Epidermal melanocyte (primary cell): ENCODE measurements at regions not wholly inside any gene's neighbourhood (a gene's known extent, or its start where the extent isn't known, plus 50 kb on each side); places are given as distances from the start of the nearest gene placed in this dataset.
"Not testable (repeated sequence)": the region's sequence is repeated elsewhere in the genome, so short reads cannot be mapped to it uniquely, and the experiment has no call there.

Experiments
- DNase-seq: peaks from one replicate; pipeline ENCODE4 v3.0.0; 2011; ENCODE audit warnings: low spot score; ENCODE audit not compliant: insufficient read length

DNA sequence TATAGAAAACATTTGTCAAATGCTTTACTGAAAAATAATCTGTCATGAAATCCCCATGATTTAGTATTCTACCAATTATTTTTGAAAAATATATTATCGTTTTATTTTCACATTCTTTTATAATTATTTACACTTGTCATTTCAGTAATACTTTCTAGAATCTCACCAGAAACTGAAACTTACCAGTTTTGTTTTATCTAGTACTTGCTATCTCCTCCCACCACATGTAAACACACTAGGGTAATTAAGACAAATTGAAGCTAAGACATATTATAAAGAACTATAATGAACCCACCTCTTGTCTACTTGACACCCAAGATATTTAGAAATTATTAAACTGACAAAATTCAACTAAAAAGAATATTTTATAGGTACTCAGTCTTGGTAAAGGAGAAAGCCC is 51.5 kb upstream of the GRM3 start:
- no peak for DNase-seq

- no peak for DNase-seq
These were observed 69.7 kb upstream of the GRM3 start for GRCh38 chr7:86574006-86574405.

DNA sequence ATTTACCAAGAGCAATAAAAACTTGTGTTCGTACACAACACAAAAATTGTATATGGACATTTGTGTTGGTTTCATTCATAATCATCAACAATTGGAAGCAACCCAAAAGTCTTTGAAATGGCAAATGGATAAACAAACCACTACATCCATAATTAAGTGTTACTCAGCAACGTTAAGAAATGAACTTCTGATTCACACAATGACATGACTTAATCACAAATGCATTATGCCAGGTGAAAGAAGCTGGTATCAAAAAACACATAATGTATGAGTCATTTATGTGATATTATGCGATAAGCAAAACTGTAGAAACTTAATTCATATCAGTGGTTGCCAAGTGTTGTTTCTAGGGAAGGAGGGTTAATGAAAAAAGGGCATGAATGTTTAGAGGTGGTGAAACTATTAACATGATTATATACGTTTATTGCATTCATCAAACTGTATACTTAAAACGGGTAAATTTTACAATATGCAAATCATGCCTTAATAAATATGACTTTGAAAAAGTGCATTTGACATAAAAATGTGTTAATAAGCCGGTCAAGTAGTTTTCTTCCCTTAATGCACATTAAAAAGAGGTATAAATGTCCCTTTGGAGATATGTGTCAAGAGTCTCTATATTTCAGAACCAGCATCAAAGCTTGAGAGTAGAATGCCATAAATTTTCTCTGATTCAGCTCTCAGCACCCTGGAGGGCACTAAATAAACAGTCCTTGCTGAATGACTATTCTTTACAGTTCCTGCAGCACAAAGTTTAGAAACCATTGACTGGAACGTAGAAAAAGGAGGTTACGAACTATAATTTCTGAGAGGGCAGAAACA is 84.8 kb upstream of the GRM3 start:
- DNase-seq, result no peak

DNA sequence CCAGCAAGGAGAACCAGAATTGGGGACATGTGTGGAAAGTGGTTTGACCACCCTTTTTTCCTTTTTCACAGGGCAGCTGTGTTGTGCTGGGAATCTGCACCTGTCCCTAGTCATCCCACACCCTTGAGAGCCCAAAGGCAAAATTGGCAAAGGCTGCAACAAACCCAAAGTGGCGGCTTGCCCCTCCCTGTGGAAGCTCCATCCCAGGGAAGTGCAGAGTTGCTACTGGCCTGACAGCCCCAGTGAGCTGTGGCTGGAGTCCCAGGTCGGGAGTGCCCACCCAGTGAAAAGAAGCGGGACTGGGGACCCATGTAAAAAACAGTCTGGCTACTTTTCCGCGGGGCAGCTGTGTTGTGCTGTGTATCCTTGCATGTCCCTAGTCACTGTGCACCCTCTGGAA is 109.1 kb upstream of the GRM3 start:
- no peak for DNase-seq

- DNase-seq, result no peak
These were observed 139.5 kb upstream of the GRM3 start for GRCh38 chr7:86504229-86504628.

DNA sequence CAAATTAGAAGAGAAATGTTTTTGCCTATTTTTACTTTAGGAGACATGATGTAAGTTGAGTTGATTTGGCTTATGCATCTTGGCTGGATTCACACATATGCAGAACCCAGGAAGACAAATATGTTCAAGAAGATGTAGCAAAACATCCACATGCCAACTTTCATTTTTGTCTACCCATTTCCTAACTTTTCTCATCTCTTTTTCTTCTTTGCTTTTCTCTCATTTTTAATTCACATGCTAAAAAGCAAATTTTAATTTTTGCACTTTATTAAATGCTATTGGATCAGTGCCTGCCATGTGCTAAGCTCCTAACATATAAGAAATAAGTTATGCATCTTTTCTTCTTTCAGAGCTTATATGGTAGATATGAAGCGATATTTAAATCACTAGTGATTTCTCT is 143.7 kb upstream of the GRM3 start:
- DNase-seq, result no peak

DNA sequence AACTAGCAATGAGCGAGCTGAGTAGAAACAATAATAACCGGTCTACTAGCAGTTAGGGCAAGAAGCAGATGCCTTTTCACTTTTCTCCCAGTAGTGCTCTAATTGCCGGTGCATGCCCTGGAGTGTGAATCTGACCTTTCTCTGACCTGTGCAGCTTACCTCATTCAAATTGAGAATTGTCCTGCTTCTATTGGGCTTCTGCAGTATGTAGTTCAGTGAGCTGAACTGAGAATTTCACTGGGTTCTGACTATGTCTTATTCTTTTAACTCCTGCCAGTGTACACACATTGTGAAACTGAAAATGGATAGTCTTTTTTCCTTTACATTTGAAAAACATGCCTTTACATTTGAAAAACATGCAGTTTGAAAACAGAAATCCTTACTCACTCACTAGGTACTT is 157.9 kb upstream of the GRM3 start:
- DNase-seq, result no peak

DNA sequence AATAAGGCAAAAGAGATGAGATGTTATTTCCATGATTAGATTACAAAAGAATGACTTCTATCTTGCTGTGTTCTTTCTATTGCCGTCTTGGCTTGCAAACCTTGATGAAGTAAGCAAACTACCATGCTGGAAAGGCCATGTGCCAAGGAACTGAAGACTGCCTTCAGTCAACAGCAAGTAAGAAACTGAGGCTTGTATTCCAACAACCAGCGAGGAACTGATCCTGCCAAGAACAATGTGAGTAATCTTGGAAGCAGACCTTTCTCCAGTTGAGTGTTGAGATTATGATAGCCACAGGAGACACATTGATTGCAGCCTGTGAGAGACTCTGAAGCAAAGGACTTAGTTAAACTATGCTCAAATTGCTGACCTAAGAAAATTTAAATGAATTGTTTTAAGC is 164.6 kb upstream of the GRM3 start:
- DNase-seq, result no peak

DNA sequence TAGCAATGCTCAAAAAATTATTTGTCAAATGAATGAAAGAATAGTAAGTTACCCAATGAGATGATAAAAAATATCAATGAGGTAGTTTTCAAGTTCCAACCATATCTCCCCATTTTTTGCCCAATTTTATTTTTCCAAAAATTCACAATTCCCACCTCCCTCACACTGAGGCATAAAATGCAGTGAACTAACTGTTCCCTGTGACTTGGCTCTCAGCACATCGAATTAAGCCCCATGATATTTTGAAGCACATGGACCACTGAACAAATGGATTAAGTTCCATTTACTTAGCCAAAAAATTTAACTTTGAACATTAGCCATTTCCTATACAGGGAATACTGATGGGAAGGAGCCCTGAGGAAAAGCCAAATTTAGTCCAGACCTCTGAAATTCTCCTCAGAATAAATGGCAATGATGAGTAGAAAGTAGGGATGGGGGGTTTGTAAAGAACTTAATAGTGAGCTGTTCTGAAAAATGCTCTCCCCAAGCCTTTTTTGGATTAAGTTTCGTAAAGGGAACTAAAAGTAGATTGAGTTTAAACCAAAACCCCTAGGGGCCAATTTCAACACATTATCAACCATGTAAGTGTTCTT is 166.3 kb upstream of the GRM3 start:
- no peak for DNase-seq

DNA sequence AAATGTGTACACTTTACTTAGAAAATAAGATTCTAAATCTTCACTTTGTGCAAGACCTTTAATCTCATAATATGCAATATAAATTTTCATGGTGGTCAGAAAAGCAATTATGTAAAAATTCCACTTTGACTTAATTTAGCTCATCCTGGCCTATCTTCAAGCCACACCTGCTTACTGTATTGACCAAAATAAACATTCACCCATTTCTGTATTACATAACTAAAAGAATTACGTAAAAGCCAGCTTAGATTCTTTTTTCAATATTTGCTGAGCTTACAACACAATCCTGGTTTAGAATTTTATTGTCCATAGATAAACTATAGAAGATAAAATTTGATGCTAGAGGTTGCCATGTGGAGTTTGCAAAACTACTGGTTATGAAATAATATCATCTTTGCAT is 172.9 kb upstream of the GRM3 start:
- DNase-seq, result no peak

DNA sequence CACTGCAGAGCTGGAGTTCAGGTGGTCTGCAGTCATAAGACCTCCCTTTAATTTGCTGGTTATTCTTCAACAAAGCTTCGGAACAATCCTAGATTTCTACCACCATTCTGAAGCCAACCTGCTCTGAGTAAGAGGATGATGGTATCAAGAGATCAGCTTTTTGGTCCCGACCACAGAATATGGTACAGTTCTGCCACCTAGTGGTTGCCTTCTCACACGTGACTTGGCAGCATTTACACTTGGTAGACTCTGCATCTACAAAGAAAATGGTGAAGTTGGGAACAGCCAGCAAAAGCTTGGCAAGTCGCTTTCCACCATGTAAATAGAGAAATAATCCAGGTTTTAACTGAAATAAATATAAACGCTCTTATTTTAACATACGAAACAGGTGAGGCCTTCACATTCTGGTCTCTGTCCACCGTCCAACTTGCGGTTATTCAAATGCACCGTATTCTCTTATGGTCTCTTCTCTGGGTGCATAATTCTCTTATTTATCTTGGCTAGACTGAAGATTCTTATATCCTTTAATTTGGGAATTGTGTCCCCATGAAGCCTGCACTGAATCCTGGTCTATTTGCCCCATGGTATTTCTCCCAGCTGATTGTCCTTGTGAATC is 173.9 kb upstream of the GRM3 start:
- peak; percentile 24 for DNase-seq

DNA sequence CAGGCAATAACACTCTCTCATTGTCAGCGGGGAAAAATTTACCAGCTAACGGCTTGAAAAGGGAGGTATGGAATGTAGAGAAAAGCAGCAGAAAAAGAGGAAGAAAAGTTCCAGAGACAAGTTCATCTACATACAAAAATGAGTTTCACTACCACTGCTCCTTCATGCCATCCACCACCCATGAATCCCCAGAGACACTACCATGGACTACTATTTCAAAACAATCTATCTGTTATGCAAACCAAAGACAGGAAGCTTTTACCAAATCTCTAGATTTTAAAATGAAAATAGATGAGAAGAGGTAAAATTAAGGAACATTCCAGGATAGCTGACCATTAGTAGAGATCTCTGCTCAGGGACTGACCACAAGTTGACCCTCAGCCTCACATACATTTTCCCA is 189.0 kb upstream of the GRM3 start:
- DNase-seq, result no peak

DNA sequence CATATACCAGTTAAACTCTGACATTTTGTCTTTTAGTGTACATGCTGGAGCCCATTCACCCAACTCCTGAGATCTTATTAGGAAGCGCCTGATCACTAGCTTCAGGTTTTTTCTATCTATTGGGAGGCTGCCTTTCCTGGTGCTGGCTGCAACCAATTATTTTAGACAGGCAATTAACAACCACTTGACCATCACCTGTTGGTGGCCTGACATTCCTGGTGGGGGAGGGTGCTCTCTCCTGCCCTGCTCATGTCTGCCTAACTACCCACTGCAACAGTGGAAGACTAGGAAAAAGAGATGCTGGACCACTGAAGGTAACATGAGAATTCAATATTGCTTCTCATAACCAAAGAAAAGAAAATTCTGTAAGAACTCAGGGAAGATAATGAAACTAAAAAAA is 190.3 kb upstream of the GRM3 start:
- no peak for DNase-seq

DNA sequence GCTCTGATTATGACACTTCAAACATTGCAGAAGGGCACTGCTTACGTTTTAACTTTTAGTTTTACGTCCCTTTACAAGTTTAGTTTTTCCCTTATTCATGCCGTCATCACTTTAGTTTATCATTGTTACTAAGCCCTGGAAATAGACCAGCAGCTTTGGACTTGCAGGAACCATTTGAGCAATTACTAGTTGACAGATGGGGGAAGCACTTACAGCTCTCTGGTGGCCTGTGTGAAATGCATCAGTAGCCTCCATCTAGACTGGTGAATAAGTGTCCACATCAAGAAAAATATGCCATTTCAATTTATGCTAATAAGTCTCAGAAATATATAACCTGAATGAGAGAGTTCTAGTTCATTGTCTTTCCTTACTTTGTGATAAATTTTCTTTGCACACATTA is 194.9 kb upstream of the GRM3 start:
- no peak for DNase-seq

GRCh38 chr7:86445285-86445684 is 198.4 kb upstream of the GRM3 start:
- no peak for DNase-seq

DNA sequence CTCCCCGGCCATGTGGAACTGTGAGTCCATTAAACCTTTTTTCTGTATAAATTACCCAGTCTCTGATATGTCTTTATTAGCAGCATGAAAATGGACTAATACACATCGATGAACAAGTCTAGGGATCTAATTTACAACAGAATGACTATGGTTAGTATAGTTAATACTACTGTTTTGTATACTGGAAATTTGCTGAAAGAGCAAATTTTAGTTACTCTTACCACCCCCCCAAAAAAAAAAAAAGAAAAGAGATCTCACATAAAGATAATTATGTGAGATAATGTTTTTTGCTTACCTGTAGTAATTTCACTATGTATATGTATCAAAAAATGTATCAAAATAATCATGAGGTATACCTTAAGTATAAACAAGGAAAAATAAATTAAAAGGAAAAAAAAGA is 199.5 kb upstream of the GRM3 start:
- no peak for DNase-seq

DNA sequence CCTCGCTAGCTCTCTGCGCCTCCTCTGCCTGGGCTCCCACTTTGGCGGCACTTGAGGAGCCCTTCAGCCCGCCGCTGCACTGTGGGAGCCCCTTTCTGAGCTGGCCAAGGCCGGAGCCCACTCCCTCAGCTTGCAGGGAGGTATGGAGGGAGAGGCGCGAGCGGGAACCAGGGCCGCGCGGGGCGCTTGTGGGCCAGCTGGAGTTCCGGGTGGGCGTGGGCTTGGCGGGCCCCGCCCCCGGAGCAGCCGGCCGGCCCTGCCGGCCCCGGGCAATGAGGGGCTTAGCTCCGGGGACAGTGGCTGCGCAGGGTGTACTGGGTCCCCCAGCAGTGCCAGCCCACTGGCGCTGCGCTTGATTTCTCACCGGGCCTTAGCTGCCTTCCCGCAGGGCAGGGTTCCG is 203.3 kb upstream of the GRM3 start:
- not testable (repeated sequence) for DNase-seq

DNA sequence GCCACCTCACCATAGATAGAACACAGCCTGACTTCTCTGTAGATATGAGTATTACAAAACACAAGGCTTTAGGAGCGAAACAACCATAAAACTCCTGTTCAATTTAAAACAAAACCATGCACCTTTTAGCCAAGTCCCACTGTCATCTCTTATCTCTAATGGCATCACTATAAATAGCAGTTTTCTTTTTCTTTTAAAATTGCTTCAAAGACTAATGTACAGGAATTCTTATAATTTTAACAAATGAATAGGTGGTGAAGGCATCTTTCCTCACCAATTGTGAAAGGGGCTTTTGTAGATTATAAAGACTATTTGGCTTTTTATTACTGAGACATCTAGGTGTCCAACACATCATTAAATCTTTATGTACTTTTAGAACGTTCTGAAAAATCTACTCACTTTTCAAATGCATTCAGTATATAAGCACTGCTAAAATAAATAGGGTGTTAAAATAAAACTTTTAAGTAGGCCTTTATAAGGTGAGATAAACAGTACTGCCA is 205.7 kb upstream of the GRM3 start:
- no peak for DNase-seq

GRCh38 chr7:86431761-86432160 is 211.9 kb upstream of the GRM3 start:
- no peak for DNase-seq

DNA sequence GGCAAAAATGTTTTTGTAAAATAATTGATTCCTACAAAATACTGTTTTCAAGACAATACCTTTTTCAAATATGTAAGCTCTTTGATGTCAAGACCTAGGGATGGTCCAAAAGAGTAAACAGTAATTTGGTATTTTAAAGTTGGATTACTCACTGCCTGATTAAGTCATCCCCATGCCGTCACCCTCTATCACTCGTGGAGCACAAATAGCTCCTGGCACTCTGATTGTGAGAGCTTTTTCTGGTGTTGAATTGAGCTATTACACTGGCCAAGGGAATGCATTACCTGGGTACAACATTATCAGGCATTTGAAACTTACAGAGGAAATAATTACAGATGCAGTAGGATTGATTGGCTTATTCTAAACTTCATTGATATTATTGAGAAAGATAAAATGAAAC is 231.9 kb upstream of the GRM3 start:
- DNase-seq, result no peak

GRCh38 chr7:86407291-86407690 is 236.4 kb upstream of the GRM3 start:
- no peak for DNase-seq

DNA sequence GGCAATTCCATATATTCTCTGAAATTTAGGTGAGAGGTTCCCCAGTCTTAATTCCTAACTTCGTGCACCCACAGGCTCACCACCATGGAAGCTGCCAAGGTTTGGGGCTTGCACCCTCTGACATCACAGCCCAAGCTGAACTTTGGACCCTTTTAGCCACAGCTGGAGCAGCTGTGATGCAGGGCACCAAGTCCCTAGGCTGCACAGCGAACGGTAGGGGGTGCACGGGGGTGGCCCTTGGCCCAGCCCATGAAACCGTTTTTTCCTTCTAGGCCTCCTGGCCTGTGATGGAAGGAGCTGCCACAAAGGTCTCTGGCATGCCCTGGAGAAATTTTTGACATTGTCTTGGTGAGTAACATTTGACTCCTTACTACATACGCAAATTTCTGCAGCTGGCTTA is 251.9 kb upstream of the GRM3 start:
- no peak for DNase-seq

DNA sequence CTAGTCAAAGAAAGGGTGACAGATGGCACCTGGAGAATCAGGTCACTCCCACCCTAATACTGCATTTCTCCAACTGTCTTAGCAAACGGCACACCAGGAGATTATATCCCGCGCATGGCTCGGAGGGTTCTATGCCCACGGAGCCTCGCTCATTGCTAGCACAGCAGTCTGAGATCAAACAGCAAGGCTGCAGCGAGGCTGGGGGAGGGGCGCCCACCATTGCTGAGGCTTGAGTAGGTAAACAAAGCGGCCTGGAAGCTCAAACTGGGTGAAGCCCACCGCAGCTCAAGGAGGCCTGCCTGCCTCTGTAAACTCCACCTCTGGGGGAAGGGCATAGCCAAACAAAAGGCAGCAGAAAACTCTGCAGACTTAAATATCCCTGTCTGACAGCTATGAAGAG is 268.1 kb upstream of the GRM3 start:
- DNase-seq, result not testable (repeated sequence)
